GM12878 (cell line): ENCODE measurements at regions not wholly inside any gene's neighbourhood (a gene's known extent, or its start where the extent isn't known, plus 50 kb on each side); places are given as distances from the start of the nearest gene placed in this dataset.

Experiments
- ATAC-seq: fragments of 200-7000 bp; cut with Tn5 transposase; 3 replicates; pipeline ENCODE4 v1.9.1; 2020; ENCODE audit warnings: mild to moderate bottlenecking, moderate library complexity
- BruUV-seq: library from RNA; stranded (reverse); fragments of 400-500 nt; replicated peaks from 2 replicates; lab custom pipeline; 2021; lab: Mats Ljungman, UMichigan
- CTCF ChIA-PET: fragments of 300-600 bp; sonication (Branson Sonifier 250); formaldehyde crosslinking; extraction: SDS; loops from one replicate; lab custom pipeline; 2021; ENCODE audit warnings: inconsistent platforms; lab: Yijun Ruan, JAX
- POLR2A ChIA-PET: fragments of 350-600 bp; formaldehyde crosslinking; extraction: SDS; loops from one replicate; lab custom pipeline; 2021; ENCODE audit warnings: inconsistent platforms; lab: Charles Lee
- RAD21 ChIA-PET: fragments of 300-600 bp; sonication (Branson Sonifier 250); formaldehyde crosslinking; loops from one replicate; lab custom pipeline; 2023; ENCODE audit warnings: antibody characterized with exemption; ENCODE audit not compliant: unreplicated experiment; lab: Charles Lee
- SMC1A ChIA-PET: fragments of 300-600 bp; sonication (Branson Sonifier 250); formaldehyde crosslinking; loops from one replicate; lab custom pipeline; 2023; ENCODE audit not compliant: unreplicated experiment, uncharacterized antibody; lab: Charles Lee
- DNase-seq: peaks from one replicate; pipeline ENCODE4 v3.0.0-alpha.2; 2011; ENCODE audit warnings: low read depth, low spot score
- FAIRE-seq: peaks from 3 replicates; lab custom pipeline; 2011; peaks lifted over from hg19 to GRCh38; lab: Jason Lieb, UNC
- H2AFZ ChIP-seq: 2 replicates; pipeline ENCODE4 v1.6.0; 2011; ENCODE audit warnings: low read depth, low read length, control low read depth; ENCODE audit not compliant: control insufficient read depth
- H3K27ac ChIP-seq: 2 replicates; pipeline ENCODE4 v1.5.1; 2011; ENCODE audit warnings: control low read depth; ENCODE audit not compliant: control insufficient read depth, insufficient read depth
- H3K27me3 ChIP-seq, 2 experiments: replicated peaks in 1 of 2; 2 replicates each; pipeline versions ENCODE4 v1.6.0 to v1.6.1; 2011; ENCODE audit warnings: low read length in 1 of 2; ENCODE audit not compliant: control insufficient read depth in 2 of 2, insufficient read depth in 2 of 2
- H3K36me3 ChIP-seq, 2 experiments: 2 replicates each; pipeline ENCODE4 v1.5.1; 2011; ENCODE audit warnings: low read length in 1 of 2; ENCODE audit not compliant: control insufficient read depth in 2 of 2, insufficient read depth in 2 of 2
- H3K4me1 ChIP-seq: 2 replicates; pipeline ENCODE4 v1.6.1; 2011; ENCODE audit warnings: mild to moderate bottlenecking, low read length, moderate library complexity, mixed read lengths; ENCODE audit not compliant: control insufficient read depth, insufficient read depth
- H3K4me2 ChIP-seq: 2 replicates; pipeline ENCODE4 v1.6.0; 2011; ENCODE audit warnings: control low read depth; ENCODE audit not compliant: control insufficient read depth, insufficient read depth
- H3K4me3 ChIP-seq: fragments of 200-600 bp; sonication (generic); 2 replicates; pipeline ENCODE4 v1.5.1; 2016
- H3K79me2 ChIP-seq: 2 replicates; pipeline ENCODE4 v1.6.0; 2011; ENCODE audit warnings: low read length; ENCODE audit not compliant: control insufficient read depth, insufficient read depth
- H3K9ac ChIP-seq: 2 replicates; pipeline ENCODE4 v1.8.0; 2011; ENCODE audit warnings: low read length, control low read depth, mixed read lengths; ENCODE audit not compliant: control insufficient read depth, insufficient read depth
- H3K9me3 ChIP-seq: replicated peaks from 3 replicates; pipeline ENCODE4 v1.5.1; 2011; ENCODE audit warnings: mild to moderate bottlenecking, low read length; ENCODE audit not compliant: control insufficient read depth, insufficient read depth
- H4K20me1 ChIP-seq: 2 replicates; pipeline ENCODE4 v1.6.0; 2011; ENCODE audit not compliant: control insufficient read depth, insufficient read depth
- BMI1 ChIP-seq: fragments of 450-650 bp; IDR thresholded peaks from 2 replicates; pipeline ENCODE4 v1.6.1; 2016; ENCODE audit warnings: mild to moderate bottlenecking, moderate library complexity, borderline replicate concordance
- EED ChIP-seq: sonication (generic); IDR thresholded peaks from 2 replicates; pipeline ENCODE4 v1.6.1; 2016; ENCODE audit warnings: antibody characterized with exemption, low read depth
- ESRRA ChIP-seq: IDR thresholded peaks from 2 replicates; pipeline ENCODE4 v1.6.1; 2012; ENCODE audit warnings: mild to moderate bottlenecking, low read length, improper control_type of control experiment
- IKZF2 ChIP-seq, 2 experiments: fragments of 450-650 bp; IDR thresholded peaks; 2 replicates each; pipeline ENCODE4 v1.6.1; 2017; ENCODE audit warnings: mild to moderate bottlenecking in 2 of 2, moderate library complexity in 2 of 2
- JUND ChIP-seq: IDR thresholded peaks from 2 replicates; pipeline ENCODE4 v1.6.1; 2012; ENCODE audit warnings: low read depth, mild to moderate bottlenecking, low read length, improper control_type of control experiment, moderate library complexity
- NFYB ChIP-seq: IDR thresholded peaks from 2 replicates; pipeline ENCODE4 v1.6.1; 2011; ENCODE audit warnings: low read depth, mild to moderate bottlenecking, low read length, improper control_type of control experiment, moderate library complexity; ENCODE audit not compliant: insufficient read depth
- POLR2A ChIP-seq: IDR thresholded peaks from 2 replicates; pipeline ENCODE4 v1.6.1; 2011; ENCODE audit warnings: low read depth, mild to moderate bottlenecking, low read length
- RAD51 ChIP-seq: fragments of 450-650 bp; IDR thresholded peaks from 2 replicates; pipeline ENCODE4 v1.6.1; 2016; ENCODE audit warnings: moderate library complexity, mild to moderate bottlenecking, inconsistent platforms
- RBBP5 ChIP-seq: fragments of 200-600 bp; sonication (generic); conservative IDR thresholded peaks from 2 replicates; pipeline ENCODE4 v1.6.1; 2016
- SP1 ChIP-seq: IDR thresholded peaks from one replicate; pipeline ENCODE4 v1.6.1; 2011; ENCODE audit warnings: low read depth, low read length
- TCF7 ChIP-seq: IDR thresholded peaks from 2 replicates; pipeline ENCODE4 v1.6.1; 2014; ENCODE audit warnings: antibody characterized with exemption, borderline replicate concordance
- USF2 ChIP-seq: IDR thresholded peaks from 2 replicates; pipeline ENCODE4 v1.6.1; 2011; ENCODE audit warnings: low read depth, low read length, improper control_type of control experiment, borderline replicate concordance
- YY1 ChIP-seq: IDR thresholded peaks from 2 replicates; pipeline ENCODE4 v1.6.1; 2011; ENCODE audit warnings: low read depth, mild to moderate bottlenecking, low read length
- ZNF207 ChIP-seq: fragments of 450-650 bp; IDR thresholded peaks from 2 replicates; pipeline ENCODE4 v1.6.1; 2014; ENCODE audit warnings: antibody characterized with exemption, mild to moderate bottlenecking, borderline replicate concordance
- ZSCAN29 ChIP-seq: fragments of 450-650 bp; IDR thresholded peaks from 2 replicates; pipeline ENCODE4 v1.6.1; 2017; ENCODE audit warnings: mild to moderate bottlenecking, moderate library complexity
- WGBS: methylation state at CpG from one replicate; pipeline ENCODE4 v1.1.6; 2016; ENCODE audit warnings: low lambda C conversion rate; ENCODE audit not compliant: insufficient replicate concordance, insufficient coverage; ENCODE audit errors: missing lambda C conversion rate; 5-methylcytosine and 5-hydroxymethylcytosine counted together
- in situ Hi-C: fragments of 300-500 bp; cut with MboI; formaldehyde crosslinking; loops from 9 replicates; pipeline ENCODE4 v1.14.3; 2018; ENCODE audit warnings: mixed read lengths
- intact Hi-C: fragments of 100-400 bp; cut with micrococcal nuclease; formaldehyde crosslinking; loops from one replicate; pipeline ENCODE4 v1.14.2; 2022; ENCODE audit not compliant: unreplicated experiment
- TF ChIP-seq, protein P1 (sequence below): fragments of 450-650 bp; IDR thresholded peaks from 2 replicates; pipeline ENCODE4 v1.6.1; 2017; ENCODE audit warnings: mild to moderate bottlenecking, low read depth, inconsistent platforms; ENCODE audit not compliant: poor library complexity, severe bottlenecking

DNA sequence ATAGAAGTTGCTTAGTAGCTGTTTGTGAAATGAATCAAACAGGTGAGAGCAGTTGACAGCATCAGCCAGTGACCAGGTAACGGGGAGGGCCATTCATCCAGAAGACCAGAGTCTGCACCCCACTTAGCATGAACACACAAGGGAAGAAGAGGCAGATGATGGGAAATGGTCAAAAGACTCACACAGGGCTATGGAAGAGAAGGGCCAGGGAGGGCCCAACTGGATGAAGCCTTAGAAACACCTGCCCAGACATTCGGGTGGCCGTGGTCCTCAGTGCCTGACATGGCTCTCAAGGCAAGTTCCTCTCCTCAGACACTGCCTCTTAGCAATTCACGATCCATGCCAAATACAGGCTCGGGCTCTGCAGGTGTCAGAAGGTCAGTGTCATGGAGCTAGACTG is 354.1 kb downstream of the TCERG1L start:
- ChIA-PET SMC1A (no interaction called here), POLR2A (no interaction called here), CTCF (no interaction called here), RAD21 (no interaction called here)
- Histone ChIP-seq H3K4me3 (no peak overlapping the region), H3K4me2 (no peak overlapping the region), H3K36me3 (no peaks in the 10 kb centered on the region), H3K27ac (no peak overlapping the region), H2AFZ (no peak overlapping the region), H3K9ac (no peak overlapping the region), H4K20me1 (no peaks in the 10 kb centered on the region), H3K79me2 (no peaks in the 10 kb centered on the region), H3K27me3 (no peaks in the 10 kb centered on the region), H3K9me3 (no peaks in the 10 kb centered on the region), H3K4me1 (no peaks in the 10 kb centered on the region)
- no peak for FAIRE-seq
- TF ChIP-seq RBBP5 (no peak), NFYB (no peak), ESRRA (no peak), EED (no peak), POLR2A (no peak), TCF7 (no peak), JUND (no peak), ZNF207 (no peak), IKZF2 (IDR thresholded peaks at IDR 0.05) (no peak), USF2 (no peak), SP1 (no peak), YY1 (no peak), RAD51 (no peak), BMI1 (no peak), ZSCAN29 (no peak)
- TF ChIP-seq, protein P1, sequence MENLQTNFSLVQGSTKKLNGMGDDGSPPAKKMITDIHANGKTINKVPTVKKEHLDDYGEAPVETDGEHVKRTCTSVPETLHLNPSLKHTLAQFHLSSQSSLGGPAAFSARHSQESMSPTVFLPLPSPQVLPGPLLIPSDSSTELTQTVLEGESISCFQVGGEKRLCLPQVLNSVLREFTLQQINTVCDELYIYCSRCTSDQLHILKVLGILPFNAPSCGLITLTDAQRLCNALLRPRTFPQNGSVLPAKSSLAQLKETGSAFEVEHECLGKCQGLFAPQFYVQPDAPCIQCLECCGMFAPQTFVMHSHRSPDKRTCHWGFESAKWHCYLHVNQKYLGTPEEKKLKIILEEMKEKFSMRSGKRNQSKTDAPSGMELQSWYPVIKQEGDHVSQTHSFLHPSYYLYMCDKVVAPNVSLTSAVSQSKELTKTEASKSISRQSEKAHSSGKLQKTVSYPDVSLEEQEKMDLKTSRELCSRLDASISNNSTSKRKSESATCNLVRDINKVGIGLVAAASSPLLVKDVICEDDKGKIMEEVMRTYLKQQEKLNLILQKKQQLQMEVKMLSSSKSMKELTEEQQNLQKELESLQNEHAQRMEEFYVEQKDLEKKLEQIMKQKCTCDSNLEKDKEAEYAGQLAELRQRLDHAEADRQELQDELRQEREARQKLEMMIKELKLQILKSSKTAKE: no peak
- DNase-seq: no peak
- no peak for ATAC-seq
- 19% methylated on average over 5 of the region's 5 CpGs for WGBS
- BruUV-seq: no TSS peak
- in situ Hi-C loops: no loop called here
- intact Hi-C loops: no loop called here
